ENCODE measurements at regions not wholly inside any gene's neighbourhood (a gene's known extent, or its start where the extent isn't known, plus 50 kb on each side); places are given as distances from the start of the nearest gene placed in this dataset.
"Not testable (repeated sequence)": the region's sequence is repeated elsewhere in the genome, so short reads cannot be mapped to it uniquely, and the experiment has no call there.

DNA sequence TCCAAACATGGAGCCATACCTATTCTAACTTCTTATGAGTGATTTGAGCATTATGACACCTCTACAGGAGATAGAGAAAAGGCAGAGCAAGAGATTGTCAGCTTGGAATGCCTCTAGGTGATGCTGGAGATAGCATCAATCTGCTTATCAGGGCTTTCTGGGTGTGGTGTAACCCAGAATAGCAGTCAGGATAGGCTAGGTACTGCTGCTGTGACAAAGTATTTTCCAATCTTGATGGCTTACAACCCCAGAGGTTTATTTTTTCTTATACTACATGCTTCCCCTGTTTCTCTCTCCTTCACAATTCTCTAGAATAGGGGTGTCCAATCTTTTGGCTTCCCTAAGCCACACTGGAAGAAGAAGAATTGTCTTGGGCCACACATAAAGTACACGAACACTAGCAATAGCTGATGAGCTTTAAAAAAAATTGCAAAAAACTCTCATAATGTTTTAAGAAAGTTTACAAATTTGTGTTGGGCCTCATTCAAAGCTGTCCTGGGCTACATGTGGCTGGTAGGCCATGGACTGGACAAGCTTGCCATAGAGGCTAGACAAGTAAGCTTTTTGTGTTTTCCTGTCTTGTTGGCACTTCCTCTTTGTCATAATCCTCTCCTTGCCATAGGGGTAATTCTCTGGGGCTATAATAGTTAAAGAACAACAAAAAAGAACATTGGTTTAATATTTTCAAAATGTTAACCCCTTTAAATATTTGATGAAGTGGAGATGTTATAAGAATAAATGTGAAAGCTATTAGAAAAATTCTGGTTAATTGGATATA is 123.9 kb upstream of the PMCH start:
- Mint-ChIP-seq H3K4me3 (ENCODE audit: unreplicated experiment) (no peak overlapping the region), H3K9me3 (ENCODE audit: unreplicated experiment) (no peaks in the 10 kb centered on the region), H3K36me3 (ENCODE audit: low read depth, unreplicated experiment) (no peaks in the 10 kb centered on the region), H3K27me3 (ENCODE audit: unreplicated experiment) (no peaks in the 10 kb centered on the region), H3K4me1 (ENCODE audit: unreplicated experiment) (peaks cover 4% of the 10 kb centered on the region), H3K27ac (ENCODE audit: unreplicated experiment) (no peak overlapping the region)
- TF ChIP-seq, protein P1, sequence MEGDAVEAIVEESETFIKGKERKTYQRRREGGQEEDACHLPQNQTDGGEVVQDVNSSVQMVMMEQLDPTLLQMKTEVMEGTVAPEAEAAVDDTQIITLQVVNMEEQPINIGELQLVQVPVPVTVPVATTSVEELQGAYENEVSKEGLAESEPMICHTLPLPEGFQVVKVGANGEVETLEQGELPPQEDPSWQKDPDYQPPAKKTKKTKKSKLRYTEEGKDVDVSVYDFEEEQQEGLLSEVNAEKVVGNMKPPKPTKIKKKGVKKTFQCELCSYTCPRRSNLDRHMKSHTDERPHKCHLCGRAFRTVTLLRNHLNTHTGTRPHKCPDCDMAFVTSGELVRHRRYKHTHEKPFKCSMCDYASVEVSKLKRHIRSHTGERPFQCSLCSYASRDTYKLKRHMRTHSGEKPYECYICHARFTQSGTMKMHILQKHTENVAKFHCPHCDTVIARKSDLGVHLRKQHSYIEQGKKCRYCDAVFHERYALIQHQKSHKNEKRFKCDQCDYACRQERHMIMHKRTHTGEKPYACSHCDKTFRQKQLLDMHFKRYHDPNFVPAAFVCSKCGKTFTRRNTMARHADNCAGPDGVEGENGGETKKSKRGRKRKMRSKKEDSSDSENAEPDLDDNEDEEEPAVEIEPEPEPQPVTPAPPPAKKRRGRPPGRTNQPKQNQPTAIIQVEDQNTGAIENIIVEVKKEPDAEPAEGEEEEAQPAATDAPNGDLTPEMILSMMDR (IDR thresholded peaks at IDR 0.05; ENCODE audit: unreplicated experiment), result no peak
- DNase-seq (ENCODE audit: low spot score), result no peak

DNA sequence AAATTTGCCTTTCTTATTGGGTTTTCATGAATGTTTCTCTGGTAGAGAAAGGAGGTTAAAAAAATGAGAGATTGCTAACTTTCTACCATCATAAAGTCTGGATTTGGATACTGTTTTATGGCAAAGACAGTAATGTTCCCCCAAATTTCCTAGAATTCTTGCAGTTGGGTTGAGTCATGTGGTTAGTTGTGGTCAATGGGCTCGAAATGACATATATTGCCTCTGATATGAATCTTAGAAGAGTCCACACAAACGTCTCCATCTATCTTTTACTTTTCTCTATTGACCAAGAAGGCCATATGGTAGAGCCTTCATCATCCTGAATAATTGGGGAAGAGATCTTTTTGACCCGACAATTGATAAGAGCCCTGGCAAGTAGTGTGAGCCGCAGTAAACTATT is 119.5 kb upstream of the PMCH start:
- no peak overlapping the region for H3K4me3 Mint-ChIP-seq (ENCODE audit: unreplicated experiment)

DNA sequence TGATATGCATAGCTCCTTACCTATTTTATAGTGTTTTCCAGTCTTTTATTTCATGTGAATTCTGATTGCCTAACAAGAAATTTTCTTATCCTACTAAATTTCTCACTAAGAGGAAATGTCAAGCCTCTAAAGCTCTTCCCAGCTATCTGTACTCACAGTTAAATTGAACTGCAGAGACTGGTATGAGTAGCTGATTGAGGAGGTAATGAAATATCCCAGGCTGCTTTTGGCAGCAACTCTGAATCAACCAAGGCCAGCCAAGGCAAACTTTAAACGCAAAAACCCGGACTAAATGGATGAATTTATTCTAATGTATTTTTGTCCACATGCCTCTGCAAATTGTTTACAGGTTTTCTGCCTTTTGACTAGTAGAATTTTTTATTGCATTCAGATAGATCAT is 119.1 kb upstream of the PMCH start:
- Mint-ChIP-seq H3K27me3 (ENCODE audit: unreplicated experiment) (no peaks in the 10 kb centered on the region), H3K4me3 (ENCODE audit: unreplicated experiment) (no peak overlapping the region), H3K4me1 (ENCODE audit: unreplicated experiment) (peaks cover 4% of the 10 kb centered on the region), H3K27ac (ENCODE audit: unreplicated experiment) (no peak overlapping the region), H3K9me3 (ENCODE audit: unreplicated experiment) (no peaks in the 10 kb centered on the region), H3K36me3 (ENCODE audit: low read depth, unreplicated experiment) (no peaks in the 10 kb centered on the region)
- TF ChIP-seq, protein P1 (IDR thresholded peaks at IDR 0.05; ENCODE audit: unreplicated experiment), result no peak
- DNase-seq (ENCODE audit: low spot score), result no peak

More for the DNA sequence above, 119.5 kb upstream of the PMCH start:
- no peak for DNase-seq (ENCODE audit: low spot score)
- TF ChIP-seq, protein P1 (IDR thresholded peaks at IDR 0.05; ENCODE audit: unreplicated experiment), result no peak
- Mint-ChIP-seq H3K27ac (ENCODE audit: unreplicated experiment) (no peak overlapping the region), H3K4me1 (ENCODE audit: unreplicated experiment) (peaks cover 4% of the 10 kb centered on the region), H3K36me3 (ENCODE audit: low read depth, unreplicated experiment) (no peaks in the 10 kb centered on the region), H3K9me3 (ENCODE audit: unreplicated experiment) (no peaks in the 10 kb centered on the region), H3K27me3 (ENCODE audit: unreplicated experiment) (no peaks in the 10 kb centered on the region)

DNA sequence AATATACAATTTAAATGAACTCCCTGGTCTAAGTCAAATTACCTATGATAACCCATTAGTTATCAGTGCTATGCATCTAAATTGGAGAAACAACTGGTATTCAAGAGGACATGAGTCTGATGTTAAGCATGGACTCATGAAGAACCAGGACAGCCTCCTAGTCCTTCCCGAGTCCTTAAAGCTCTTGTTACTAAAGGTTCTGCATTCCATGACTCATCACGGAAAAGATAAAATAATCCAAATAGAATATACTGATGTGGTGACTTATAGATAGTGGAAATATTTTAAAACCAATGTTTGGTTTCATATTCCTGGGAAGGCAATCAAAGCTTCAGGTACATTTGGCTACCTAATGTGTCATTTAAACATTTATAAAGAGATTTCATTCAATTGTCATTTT is 117.2 kb upstream of the PMCH start:
- Mint-ChIP-seq H3K27me3 (ENCODE audit: unreplicated experiment) (no peaks in the 10 kb centered on the region), H3K4me3 (ENCODE audit: unreplicated experiment) (no peak overlapping the region), H3K27ac (ENCODE audit: unreplicated experiment) (no peak overlapping the region), H3K36me3 (ENCODE audit: low read depth, unreplicated experiment) (no peaks in the 10 kb centered on the region), H3K9me3 (ENCODE audit: unreplicated experiment) (no peaks in the 10 kb centered on the region), H3K4me1 (ENCODE audit: unreplicated experiment) (peaks cover 4% of the 10 kb centered on the region)
- no peak for DNase-seq (ENCODE audit: low spot score)
- TF ChIP-seq, protein P1 (IDR thresholded peaks at IDR 0.05; ENCODE audit: unreplicated experiment), result no peak

DNA sequence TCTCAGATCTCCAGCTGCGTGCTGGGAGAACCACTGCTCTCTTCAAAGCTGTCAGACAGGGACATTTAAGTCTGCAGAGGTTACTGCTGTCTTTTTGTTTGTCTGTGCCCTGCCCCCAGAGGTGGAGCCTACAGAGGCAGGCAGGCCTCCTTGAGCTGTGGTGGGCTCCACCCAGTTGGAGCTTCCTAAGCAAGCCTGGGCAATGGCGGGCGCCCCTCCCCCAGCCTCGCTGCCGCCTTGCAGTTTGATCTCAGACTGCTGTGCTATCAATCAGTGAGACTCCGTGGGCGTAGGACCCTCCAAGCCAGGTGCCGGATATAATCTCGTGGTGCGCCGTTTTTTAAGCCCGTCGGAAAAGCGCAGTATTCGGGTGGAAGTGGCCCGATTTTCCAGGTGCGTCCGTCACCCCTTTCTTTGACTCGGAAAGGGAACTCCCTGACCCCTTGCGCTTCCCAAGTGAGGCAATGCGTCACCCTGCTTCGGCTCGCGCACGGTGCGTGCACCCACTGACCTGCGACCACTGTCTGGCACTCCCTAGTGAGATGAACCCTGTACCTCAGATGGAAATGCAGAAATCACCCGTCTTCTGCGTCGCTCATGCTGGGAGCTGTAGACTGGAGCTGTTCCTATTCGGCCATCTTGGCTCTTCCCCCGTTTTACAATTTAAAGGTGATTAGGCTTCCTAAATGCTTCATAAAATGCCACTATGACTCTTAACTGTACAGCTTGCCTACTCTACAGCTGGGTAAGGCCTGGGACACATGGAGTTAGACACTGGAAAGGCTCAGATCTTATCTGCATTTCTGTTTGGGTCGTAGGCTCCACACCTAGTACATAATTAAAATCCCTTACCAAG is 115.7 kb upstream of the PMCH start:
- not testable (repeated sequence) for DNase-seq (ENCODE audit: low spot score); H3K27ac Mint-ChIP-seq (ENCODE audit: unreplicated experiment); H3K4me1 Mint-ChIP-seq (ENCODE audit: unreplicated experiment)

More for the DNA sequence above, 115.7 kb upstream of the PMCH start:
- not testable (repeated sequence) for H3K36me3 Mint-ChIP-seq (ENCODE audit: low read depth, unreplicated experiment); H3K4me3 Mint-ChIP-seq (ENCODE audit: unreplicated experiment); H3K27me3 Mint-ChIP-seq (ENCODE audit: unreplicated experiment); H3K9me3 Mint-ChIP-seq (ENCODE audit: unreplicated experiment)
